HCT116 (cell line): ENCODE measurements at regions not wholly inside any gene's neighbourhood (a gene's known extent, or its start where the extent isn't known, plus 50 kb on each side); places are given as distances from the start of the nearest gene placed in this dataset.

Source experiments
- ATAC-seq: fragments of 200-7000 bp; cut with Tn5 transposase; 2 replicates; pipeline ENCODE4 v1.9.1; 2020; ENCODE audit warnings: mild to moderate bottlenecking, moderate library complexity
- BruUV-seq: library from RNA; stranded (reverse); fragments of 400-500 nt; replicated peaks from 2 replicates; lab custom pipeline; 2021; lab: Mats Ljungman, UMichigan
- CTCF ChIA-PET: fragments of 300-600 bp; sonication (Branson Sonifier 250); formaldehyde crosslinking; loops from one replicate; lab custom pipeline; 2021; ENCODE audit warnings: antibody characterized with exemption; lab: Charles Lee
- POLR2A ChIA-PET: fragments of 300-600, 350-600 bp; sonication (Branson Sonifier 250); formaldehyde crosslinking; loops from one replicate; lab custom pipeline; 2021; ENCODE audit warnings: antibody characterized with exemption; lab: Charles Lee
- RAD21 ChIA-PET, 2 experiments: fragments of 300-600 bp; sonication (Branson Sonifier 250); formaldehyde crosslinking; loops; one replicate each; lab custom pipeline; 2023; ENCODE audit warnings: low total read pairs in 2 of 2; ENCODE audit not compliant: uncharacterized antibody in 2 of 2, unreplicated experiment in 2 of 2, low non-redundant PET in 1 of 2; lab: Charles Lee
- DNase-seq: peaks from one replicate; pipeline ENCODE4 v3.0.0-alpha.2; 2010; ENCODE audit warnings: low read depth, low spot score
- H2AFZ ChIP-seq: fragments of 200-600 bp; shearing (Covaris generic), sonication (generic); 2 replicates; pipeline ENCODE4 v1.6.1; 2017; ENCODE audit warnings: low read depth, mixed run types, mixed read lengths, antibody characterized with exemption, low read length; ENCODE audit not compliant: poor library complexity, severe bottlenecking
- H3K27ac ChIP-seq: 2 replicates; pipeline ENCODE4 v1.5.1; 2012; ENCODE audit warnings: low read depth, low read length
- H3K27me3 ChIP-seq: fragments of 200-600 bp; sonication (generic); 2 replicates; pipeline ENCODE4 v1.6.1; 2016; ENCODE audit warnings: mixed run types, low read length, mixed read lengths; ENCODE audit not compliant: insufficient read depth
- H3K36me3 ChIP-seq, 2 experiments: fragments of 200-500 bp in 1 of 2; fragments of 200-600 bp in 1 of 2; sonication (Bioruptor generic) in 1 of 2; sonication (generic) in 1 of 2; 2 replicates each; pipeline versions ENCODE4 v1.5.1 to v1.6.1; 2014 to 2016; ENCODE audit warnings: low read length in 2 of 2, inconsistent platforms in 1 of 2, mixed read lengths in 1 of 2, mixed run types in 1 of 2; ENCODE audit not compliant: insufficient read depth in 2 of 2, control insufficient read depth in 1 of 2
- H3K4me1 ChIP-seq, 2 experiments: fragments of 200-600 bp in 1 of 2; sonication (generic) in 1 of 2; 2 replicates each; pipeline versions ENCODE4 v1.5.1 to v1.6.1; 2012 to 2017; ENCODE audit warnings: low read length in 2 of 2, inconsistent platforms in 1 of 2, mild to moderate bottlenecking in 1 of 2, mixed read lengths in 1 of 2, mixed run types in 1 of 2, moderate library complexity in 1 of 2; ENCODE audit not compliant: insufficient read depth in 2 of 2, control insufficient read depth in 1 of 2
- H3K4me2 ChIP-seq: fragments of 200-600 bp; sonication (generic); 2 replicates; pipeline ENCODE4 v1.6.1; 2017; ENCODE audit warnings: mixed run types, low read length, mixed read lengths
- H3K4me3 ChIP-seq, 2 experiments: fragments of 200-600 bp in 1 of 2; sonication (generic) in 1 of 2; replicated peaks in 1 of 2; 2 replicates each; pipeline ENCODE4 v1.5.1; 2011 to 2016; ENCODE audit warnings: low read length in 2 of 2, control low read depth in 1 of 2, low read depth in 1 of 2, mild to moderate bottlenecking in 1 of 2, mixed read lengths in 1 of 2, mixed run types in 1 of 2
- H3K79me2 ChIP-seq: fragments of 200-600 bp; sonication (generic); 2 replicates; pipeline ENCODE4 v1.6.1; 2017; ENCODE audit warnings: mild to moderate bottlenecking, mixed run types, low read length, moderate library complexity, mixed read lengths; ENCODE audit not compliant: insufficient read depth
- H3K9ac ChIP-seq: fragments of 200-600 bp; sonication (generic); 2 replicates; pipeline ENCODE4 v1.6.1; 2016; ENCODE audit warnings: low read length, mixed read lengths
- H3K9me2 ChIP-seq: fragments of 200-600 bp; sonication (generic), shearing (Covaris generic); 2 replicates; pipeline ENCODE4 v1.6.1; 2017; ENCODE audit warnings: mixed run types, mild to moderate bottlenecking, moderate library complexity; ENCODE audit not compliant: insufficient read depth
- H3K9me3 ChIP-seq, 2 experiments: fragments of 200-500 bp in 1 of 2; fragments of 200-600 bp in 1 of 2; sonication (Bioruptor generic) in 1 of 2; sonication (generic) in 1 of 2; 2 replicates each; pipeline ENCODE4 v1.6.1; 2014 to 2017; ENCODE audit warnings: low read length in 2 of 2, mixed read lengths in 2 of 2, inconsistent platforms in 1 of 2, low read depth in 1 of 2, mild to moderate bottlenecking in 1 of 2, mixed run types in 1 of 2, moderate library complexity in 1 of 2; ENCODE audit not compliant: control insufficient read depth in 1 of 2, insufficient read depth in 1 of 2
- H4K20me1 ChIP-seq: fragments of 200-600 bp; sonication (generic), shearing (Covaris generic); 2 replicates; pipeline ENCODE4 v1.6.1; 2017; ENCODE audit warnings: mixed run types, mild to moderate bottlenecking, moderate library complexity; ENCODE audit not compliant: insufficient read depth
- ATF3 ChIP-seq: IDR thresholded peaks from 2 replicates; pipeline ENCODE4 v1.6.1; 2012
- CBX3 ChIP-seq: IDR thresholded peaks from 2 replicates; pipeline ENCODE4 v1.6.1; 2012; ENCODE audit warnings: low read depth
- CEBPB ChIP-seq: IDR thresholded peaks from 2 replicates; pipeline ENCODE4 v1.6.1; 2012; ENCODE audit warnings: low read depth
- CTCF ChIP-seq, 3 experiments: fragments of 200-600 bp in 1 of 3; sonication (generic) in 1 of 3; IDR thresholded peaks in 2 of 3; conservative IDR thresholded peaks in 1 of 3; 2 replicates each; pipeline ENCODE4 v1.5.1; 2012 to 2017; ENCODE audit warnings: low read depth in 2 of 3, low read length in 2 of 3, antibody characterized with exemption in 1 of 3, borderline replicate concordance in 1 of 3, control low read depth in 1 of 3, mild to moderate bottlenecking in 1 of 3, mixed read lengths in 1 of 3, mixed run types in 1 of 3, moderate library complexity in 1 of 3; ENCODE audit not compliant: insufficient read depth in 1 of 3
- EGR1 ChIP-seq: IDR thresholded peaks from 2 replicates; pipeline ENCODE4 v1.6.1; 2012; ENCODE audit warnings: low read depth
- ELF1 ChIP-seq: IDR thresholded peaks from 2 replicates; pipeline ENCODE4 v1.6.1; 2012; ENCODE audit warnings: low read depth, borderline replicate concordance
- EZH2 ChIP-seq: fragments of 200-600 bp; sonication (generic); IDR thresholded peaks from 2 replicates; pipeline ENCODE4 v1.6.1; 2017; ENCODE audit warnings: antibody characterized with exemption, mixed run types
- EZH2phosphoT487 ChIP-seq: fragments of 200-600 bp; IDR thresholded peaks from 2 replicates; pipeline ENCODE4 v1.6.1; 2018; ENCODE audit warnings: antibody characterized with exemption, borderline replicate concordance
- FOSL1 ChIP-seq: IDR thresholded peaks from 2 replicates; pipeline ENCODE4 v1.6.1; 2012; ENCODE audit warnings: low read depth
- JUND ChIP-seq: IDR thresholded peaks from 2 replicates; pipeline ENCODE4 v1.6.1; 2012
- MAX ChIP-seq: IDR thresholded peaks from 2 replicates; pipeline ENCODE4 v1.6.1; 2012
- POLR2A ChIP-seq: IDR thresholded peaks from 2 replicates; pipeline ENCODE4 v1.7.0; 2011; ENCODE audit warnings: borderline replicate concordance; ENCODE audit not compliant: insufficient read depth, insufficient read length; ENCODE audit errors: extremely low read depth
- POLR2AphosphoS5 ChIP-seq: IDR thresholded peaks from 2 replicates; pipeline ENCODE4 v1.6.1; 2011; ENCODE audit warnings: mild to moderate bottlenecking, low read depth, low read length, moderate library complexity
- REST ChIP-seq: IDR thresholded peaks from 2 replicates; pipeline ENCODE4 v1.6.1; 2012; ENCODE audit warnings: low read depth
- SIN3A ChIP-seq: IDR thresholded peaks from 2 replicates; pipeline ENCODE4 v1.6.1; 2012; ENCODE audit warnings: low read depth
- SRF ChIP-seq: IDR thresholded peaks from 2 replicates; pipeline ENCODE4 v1.6.1; 2012; ENCODE audit warnings: low read depth
- YY1 ChIP-seq: IDR thresholded peaks from 2 replicates; pipeline ENCODE4 v1.6.1; 2011; ENCODE audit warnings: low read length, low read depth, moderate library complexity, mild to moderate bottlenecking; ENCODE audit not compliant: insufficient replicate concordance; ENCODE audit errors: extremely low read depth
- ZBTB33 ChIP-seq: IDR thresholded peaks from 2 replicates; pipeline ENCODE4 v1.6.1; 2011; ENCODE audit warnings: mild to moderate bottlenecking, low read length, moderate library complexity; ENCODE audit not compliant: insufficient replicate concordance; ENCODE audit errors: extremely low read depth
- ZFX ChIP-seq: fragments of 450-650 bp; IDR thresholded peaks from 2 replicates; pipeline ENCODE4 v1.6.1; 2017
- ZNF274 ChIP-seq: fragments of 200-500 bp; sonication (Bioruptor generic); IDR thresholded peaks from 2 replicates; pipeline ENCODE4 v1.6.1; 2014; ENCODE audit warnings: mild to moderate bottlenecking, low read depth, low read length, inconsistent platforms
- intact Hi-C: fragments of 100-400 bp; cut with micrococcal nuclease; formaldehyde crosslinking; loops from 2 replicates; pipeline ENCODE4 v1.10.0; 2022

GRCh38 chr1:55423376-55423775 lies 208.2 kb upstream of the USP24 start:
- no peak overlapping the region for H3K27ac ChIP-seq
- ChIA-PET RAD21 (no interaction called here), CTCF (no interaction called here), POLR2A (no interaction called here)
- no peak overlapping the region for H3K9ac ChIP-seq
- H3K4me2 ChIP-seq, result no peak overlapping the region
- H3K27me3 ChIP-seq, result no peaks in the 10 kb centered on the region
- TF ChIP-seq ZNF274 (no peak), POLR2AphosphoS5 (no peak), MAX (no peak), ELF1 (no peak), CTCF (IDR thresholded peaks at IDR 0.05 in 2 of 3, conservative IDR thresholded peaks at IDR 0.05 in 1 of 3; ENCODE audit: borderline replicate concordance in 1 of 3, insufficient read depth in 1 of 3, low read depth in 2 of 3, low read length in 2 of 3) (no peak), CBX3 (no peak), EGR1 (no peak), CEBPB (no peak), ZFX (no peak), SRF (no peak), FOSL1 (no peak), EZH2phosphoT487 (no peak), SIN3A (no peak), ZBTB33 (no peak), EZH2 (no peak), JUND (no peak), REST (no peak), YY1 (no peak), POLR2A (no peak), ATF3 (no peak)
- ATAC-seq (no peak), DNase-seq (no peak)
- BruUV-seq, result no TSS peak
- H3K9me3 ChIP-seq, result peaks cover 0 to 6% of the 10 kb centered on the region in 2 experiments; a peak in 1 of 4 replicates
- peaks cover 17 to 56% of the 10 kb centered on the region in 2 experiments for H3K4me1 ChIP-seq
- intact Hi-C loops, result no loop called here
- no peaks in the 10 kb centered on the region for H4K20me1 ChIP-seq
- H3K36me3 ChIP-seq, result no peaks in the 10 kb centered on the region
- H3K79me2 ChIP-seq, result no peaks in the 10 kb centered on the region
- H2AFZ ChIP-seq, result no peak overlapping the region
- H3K4me3 ChIP-seq, result no peak overlapping the region
- no peaks in the 10 kb centered on the region for H3K9me2 ChIP-seq
